Esophagus squamous epithelium (tissue), 5 donors: ENCODE measurements at regions not wholly inside any gene's neighbourhood (a gene's known extent, or its start where the extent isn't known, plus 50 kb on each side); places are given as distances from the start of the nearest gene placed in this dataset.

Source experiments
- DNase-seq: peaks from one replicate; lab custom pipeline; 2025; lab: John Stamatoyannopoulos, UW
- H3K27ac ChIP-seq, 4 donors: fragments of 200-600 bp; sonication (generic); one replicate each; pipeline ENCODE4 v1.5.1; 2016 to 2019; ENCODE audit warnings: mild to moderate bottlenecking in 1 of 4
- H3K27me3 ChIP-seq, 4 donors: fragments of 200-600 bp; sonication (generic); 1 replicate in 3 of 4; 2 replicates in 1 of 4; pipeline versions ENCODE4 v1.5.1 to v1.6.0; 2017 to 2021; ENCODE audit warnings: antibody characterized with exemption in 1 of 4
- H3K36me3 ChIP-seq, 3 donors: fragments of 200-600 bp; sonication (generic); one replicate each; pipeline ENCODE4 v1.5.1; 2016 to 2019
- H3K4me1 ChIP-seq, 3 donors: fragments of 200-600 bp; sonication (generic); one replicate each; pipeline ENCODE4 v1.5.1; 2017 to 2019
- H3K4me3 ChIP-seq, 4 donors: fragments of 200-600 bp; sonication (generic); 1 replicate in 3 of 4; 2 replicates in 1 of 4; pipeline ENCODE4 v1.5.1; 2016 to 2019; ENCODE audit warnings: mild to moderate bottlenecking in 2 of 4, moderate library complexity in 1 of 4
- H3K9me3 ChIP-seq, 3 donors: fragments of 200-600 bp; sonication (generic); one replicate each; pipeline ENCODE4 v1.5.1; 2016 to 2019
- POLR2A ChIP-seq, 4 donors: fragments of 450-650 bp; IDR thresholded peaks; one replicate each; pipeline ENCODE4 v1.6.1; 2017; ENCODE audit warnings: antibody characterized with exemption in 4 of 4, mild to moderate bottlenecking in 4 of 4, moderate library complexity in 3 of 4
- WGBS, 2 donors: methylation state at CpG; one replicate each; pipeline ENCODE4 v1.1.5; 2018; 5-methylcytosine and 5-hydroxymethylcytosine counted together
- intact Hi-C: fragments of 100-400 bp; cut with DNase I; formaldehyde crosslinking; loops from one replicate; pipeline ENCODE4 v1.15.0; 2022
- TF ChIP-seq, protein P1 (sequence below), 6 experiments: fragments of 450-650 bp in 4 of 6; fragments of 200-600 bp in 2 of 6; sonication (generic) in 2 of 6; IDR thresholded peaks; one replicate each; pipeline ENCODE4 v1.5.1; 2016 to 2019; ENCODE audit warnings: antibody characterized with exemption in 6 of 6, mild to moderate bottlenecking in 4 of 6, moderate library complexity in 4 of 6
- donor health status: DM: yes; HTN: yes; CAD: no.

DNA sequence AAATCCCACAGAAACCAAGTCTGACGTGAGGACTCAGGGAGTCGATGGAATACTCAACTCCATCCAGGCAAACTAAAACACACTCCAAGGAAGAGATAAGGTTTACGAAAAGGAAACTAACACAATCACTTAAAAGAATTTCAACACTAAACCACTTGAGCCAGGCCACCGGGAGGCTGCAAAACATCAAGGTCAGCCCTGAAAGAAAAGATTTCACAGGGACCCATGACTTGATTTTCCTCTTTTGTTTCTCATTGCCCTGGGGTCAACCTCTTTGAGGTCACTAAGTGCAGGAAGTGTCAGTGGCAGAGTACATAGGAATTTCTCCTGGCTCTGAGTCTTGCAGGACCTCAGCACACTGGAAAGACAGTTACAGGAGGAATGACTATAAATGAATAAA, 77.8 kb upstream of the TARS1 start:
- Histone ChIP-seq H3K36me3 (no peaks in the 10 kb centered on the region), H3K4me3 (no peak overlapping the region), H3K9me3 (no peaks in the 10 kb centered on the region), H3K27ac (peak overlapping the region in 3 of 4 donors; percentile 28 to 71 (median 62)), H3K4me1 (peaks cover 0 to 6% (median 0%) of the 10 kb centered on the region in 3 donors), H3K27me3 (no peaks in the 10 kb centered on the region)
- TF ChIP-seq POLR2A (IDR thresholded peaks at IDR 0.05): no peak
- TF ChIP-seq, protein P1, sequence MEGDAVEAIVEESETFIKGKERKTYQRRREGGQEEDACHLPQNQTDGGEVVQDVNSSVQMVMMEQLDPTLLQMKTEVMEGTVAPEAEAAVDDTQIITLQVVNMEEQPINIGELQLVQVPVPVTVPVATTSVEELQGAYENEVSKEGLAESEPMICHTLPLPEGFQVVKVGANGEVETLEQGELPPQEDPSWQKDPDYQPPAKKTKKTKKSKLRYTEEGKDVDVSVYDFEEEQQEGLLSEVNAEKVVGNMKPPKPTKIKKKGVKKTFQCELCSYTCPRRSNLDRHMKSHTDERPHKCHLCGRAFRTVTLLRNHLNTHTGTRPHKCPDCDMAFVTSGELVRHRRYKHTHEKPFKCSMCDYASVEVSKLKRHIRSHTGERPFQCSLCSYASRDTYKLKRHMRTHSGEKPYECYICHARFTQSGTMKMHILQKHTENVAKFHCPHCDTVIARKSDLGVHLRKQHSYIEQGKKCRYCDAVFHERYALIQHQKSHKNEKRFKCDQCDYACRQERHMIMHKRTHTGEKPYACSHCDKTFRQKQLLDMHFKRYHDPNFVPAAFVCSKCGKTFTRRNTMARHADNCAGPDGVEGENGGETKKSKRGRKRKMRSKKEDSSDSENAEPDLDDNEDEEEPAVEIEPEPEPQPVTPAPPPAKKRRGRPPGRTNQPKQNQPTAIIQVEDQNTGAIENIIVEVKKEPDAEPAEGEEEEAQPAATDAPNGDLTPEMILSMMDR (IDR thresholded peaks at IDR 0.05): no peak
- intact Hi-C loops: no loop called here
- no peak for DNase-seq
- 44 to 66% methylated on average over 4 of the region's 4 CpGs for WGBS, 2 donors

DNA sequence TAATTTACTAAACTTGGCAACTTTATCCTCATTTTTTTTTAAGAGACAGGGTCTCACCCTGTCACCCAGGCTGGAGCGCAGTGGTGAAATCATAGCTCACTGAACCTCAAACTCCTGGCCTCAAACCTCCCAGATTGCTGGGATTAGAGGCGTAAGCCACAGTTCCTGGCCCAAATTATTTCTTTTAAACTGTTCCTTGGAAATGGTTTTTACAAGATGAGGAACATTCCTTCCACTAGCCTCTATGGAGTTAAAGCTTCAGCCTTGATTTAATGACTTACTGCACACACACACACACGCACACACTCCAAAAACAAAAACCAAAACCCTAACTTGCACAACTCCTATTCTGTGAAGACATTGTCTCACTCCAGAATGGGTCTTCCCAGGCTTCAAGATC, 77.2 kb upstream of the TARS1 start:
- intact Hi-C loops: no loop called here
- peaks cover 0 to 6% (median 0%) of the 10 kb centered on the region in 3 donors for H3K4me1 ChIP-seq
- H3K36me3 ChIP-seq: no peaks in the 10 kb centered on the region
- no peak for TF ChIP-seq POLR2A (IDR thresholded peaks at IDR 0.05)
- TF ChIP-seq, protein P1 (IDR thresholded peaks at IDR 0.05): no peak
- DNase-seq: no peak
- H3K9me3 ChIP-seq: no peaks in the 10 kb centered on the region
- WGBS, 2 donors: 82 to 86% methylated on average over 3 of the region's 3 CpGs
- H3K27ac ChIP-seq: peak overlapping the region in 1 of 4 donors; percentile 62
- no peaks in the 10 kb centered on the region for H3K27me3 ChIP-seq
- no peak overlapping the region for H3K4me3 ChIP-seq

DNA sequence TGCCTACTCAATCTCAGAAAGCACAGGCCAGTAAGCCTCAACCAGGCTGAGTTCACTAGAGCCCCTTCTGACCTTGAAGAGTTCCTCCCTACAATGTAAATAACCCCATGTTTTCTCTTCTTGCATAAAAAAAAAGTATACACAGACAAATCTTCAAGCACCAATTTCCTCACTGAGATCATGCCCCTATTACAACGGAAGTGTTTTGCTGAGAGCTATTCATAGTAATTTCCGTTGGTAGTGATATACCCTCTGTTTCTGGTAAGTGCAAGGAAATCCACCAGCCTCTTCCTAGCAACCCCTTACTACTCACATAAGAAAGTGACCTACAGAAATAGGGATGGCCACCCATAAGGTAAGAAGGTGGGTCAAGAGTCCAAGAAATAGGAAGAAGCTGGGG, 76.4 kb upstream of the TARS1 start:
- Histone ChIP-seq H3K9me3 (no peaks in the 10 kb centered on the region), H3K27ac (no peak overlapping the region), H3K4me3 (no peak overlapping the region), H3K36me3 (no peaks in the 10 kb centered on the region), H3K27me3 (no peaks in the 10 kb centered on the region), H3K4me1 (peaks cover 0 to 6% (median 0%) of the 10 kb centered on the region in 3 donors)
- DNase-seq: no peak
- TF ChIP-seq, protein P1 (IDR thresholded peaks at IDR 0.05): no peak
- 45 to 68% methylated on average over 2 of the region's 2 CpGs for WGBS, 2 donors
- intact Hi-C loops: no loop called here

DNA sequence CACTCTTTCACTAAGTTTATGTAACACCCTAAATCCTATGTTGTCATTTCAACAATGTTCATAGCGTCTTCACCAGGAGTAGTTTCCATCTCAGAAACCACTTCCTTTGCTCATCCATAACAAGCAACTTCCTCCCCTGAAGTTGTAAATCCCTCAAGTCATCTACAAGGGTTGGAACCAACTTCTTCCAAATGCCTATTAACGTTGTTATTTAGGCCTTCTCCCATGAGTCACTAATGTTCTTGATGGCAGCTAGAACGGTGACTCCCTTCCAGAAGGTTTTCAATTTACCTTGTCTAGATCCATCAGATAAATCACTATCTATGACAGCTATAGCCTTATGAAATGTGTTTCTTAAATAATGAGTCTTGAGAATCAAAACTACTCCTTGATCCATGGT, 73.3 kb upstream of the TARS1 start:
- intact Hi-C loops: no loop called here
- H3K36me3 ChIP-seq: no peaks in the 10 kb centered on the region
- no peaks in the 10 kb centered on the region for H3K9me3 ChIP-seq
- no peak for DNase-seq
- peaks cover 0 to 4% (median 0%) of the 10 kb centered on the region in 3 donors for H3K4me1 ChIP-seq
- no peaks in the 10 kb centered on the region for H3K27me3 ChIP-seq
- no peak overlapping the region for H3K27ac ChIP-seq
- TF ChIP-seq, protein P1 (IDR thresholded peaks at IDR 0.05): no peak
- TF ChIP-seq POLR2A (IDR thresholded peaks at IDR 0.05): no peak
- no peak overlapping the region for H3K4me3 ChIP-seq
- 38 to 48% methylated on average over 3 of the region's 3 CpGs for WGBS, 2 donors

DNA sequence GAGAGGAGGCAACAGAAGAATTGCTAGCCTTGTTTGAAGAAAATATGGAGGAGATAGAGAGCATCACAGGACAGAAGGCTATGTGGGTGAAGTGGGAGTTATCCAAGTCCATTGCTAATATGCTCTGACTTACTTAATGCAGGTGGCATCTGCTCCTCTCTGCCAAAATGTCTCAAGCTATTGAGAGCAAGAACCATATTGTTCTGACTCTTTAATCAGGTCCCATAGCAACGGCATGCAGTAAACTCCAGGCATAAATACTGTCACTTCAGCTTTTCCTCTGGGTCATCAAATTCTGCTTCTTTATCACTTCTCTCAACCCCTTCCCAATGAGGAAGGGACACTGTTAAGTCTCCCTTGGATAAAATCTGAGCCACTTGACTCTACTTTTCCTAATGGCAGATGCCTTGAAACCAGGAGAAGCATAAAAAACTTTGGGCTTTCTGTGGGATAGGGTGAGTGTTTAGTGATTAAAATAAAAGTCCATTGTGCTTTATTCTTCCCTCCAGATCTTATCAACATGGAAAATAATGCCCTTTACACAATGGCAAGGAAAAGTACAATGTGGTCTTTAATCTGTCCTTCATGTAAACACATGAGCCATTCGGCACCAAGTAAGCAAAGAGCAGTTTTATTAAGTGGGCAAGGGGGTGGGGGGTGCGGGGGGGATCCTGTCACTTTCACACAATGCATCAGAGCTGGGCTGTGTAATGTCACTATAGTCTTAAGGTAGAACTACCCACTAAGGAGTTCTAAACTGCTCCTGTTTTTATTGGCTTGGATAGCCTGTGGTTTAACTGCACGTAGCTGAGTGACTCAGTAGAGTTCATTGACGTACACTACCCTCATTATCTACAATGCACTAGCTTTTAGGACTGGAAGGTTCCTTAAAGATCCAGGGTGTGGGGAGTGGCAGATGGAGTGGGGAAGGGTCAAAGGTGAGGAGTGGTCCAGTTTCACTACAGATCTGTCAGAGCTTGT, 71.0 kb upstream of the TARS1 start:
- Histone ChIP-seq H3K4me1 (no peaks in the 10 kb centered on the region), H3K4me3 (no peak overlapping the region), H3K9me3 (no peaks in the 10 kb centered on the region), H3K36me3 (no peaks in the 10 kb centered on the region), H3K27me3 (no peaks in the 10 kb centered on the region), H3K27ac (peak overlapping the region in 1 of 4 donors; percentile 29)
- intact Hi-C loops: no loop called here
- TF ChIP-seq, protein P1 (IDR thresholded peaks at IDR 0.05): no peak
- TF ChIP-seq POLR2A (IDR thresholded peaks at IDR 0.05): no peak
- 54 to 69% methylated on average over 4 to 5 of the region's 5 CpGs for WGBS, 2 donors
- no peak for DNase-seq
